ENCODE measurements at regions not wholly inside any gene's neighbourhood (a gene's known extent, or its start where the extent isn't known, plus 50 kb on each side); places are given as distances from the start of the nearest gene placed in this dataset.

- H3K9me3 ChIP-seq (ENCODE audit: control insufficient read depth, insufficient read depth, low read length) = no peaks in the 10 kb centered on the region; the same call in 1 of the 2 replicates
- H3K36me3 ChIP-seq (ENCODE audit: control insufficient read depth, insufficient read depth, low read length) = no peaks in the 10 kb centered on the region
- no peaks in the 10 kb centered on the region for H3K27me3 ChIP-seq (ENCODE audit: control insufficient read depth, insufficient read depth, low read length)
- WGBS (ENCODE audit: insufficient coverage, insufficient read length) = no CpG with 5 or more reads among the region's 2 CpGs
- DNase-seq (ENCODE audit: low read depth, low spot score) = no peak
- no peak overlapping the region for H3K27ac ChIP-seq (ENCODE audit: low read length)
- no peak overlapping the region for H3K4me3 ChIP-seq (ENCODE audit: low read length)
- H3K4me1 ChIP-seq (ENCODE audit: control insufficient read depth, insufficient read depth, low read length) = no peaks in the 10 kb centered on the region
Observed at GRCh38 chr6:53446151-53446550, 97.4 kb upstream of the ELOVL5 start.

DNA sequence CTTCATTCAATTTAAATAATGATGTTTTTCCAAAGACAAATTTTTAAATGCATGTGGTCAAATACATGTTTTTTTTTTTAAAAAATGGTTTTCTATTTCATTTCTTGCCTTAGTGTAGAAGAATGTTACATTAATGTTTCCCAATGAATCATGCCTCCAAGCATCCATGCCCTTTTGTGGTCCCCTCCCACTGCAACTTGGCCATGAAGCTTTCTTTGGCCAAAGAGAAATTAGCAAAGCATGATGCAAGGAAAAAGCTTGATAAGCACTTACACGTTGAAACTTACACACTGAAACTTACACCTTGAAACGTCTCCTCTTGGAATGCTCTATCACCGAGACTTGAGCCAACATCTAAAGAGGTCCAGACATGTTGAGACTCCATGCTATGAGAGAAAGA lies 93.0 kb upstream of the ELOVL5 start:
- Histone ChIP-seq H3K9me3 (ENCODE audit: control insufficient read depth, insufficient read depth, low read length) (no peaks in the 10 kb centered on the region), H3K4me1 (ENCODE audit: control insufficient read depth, insufficient read depth, low read length) (no peaks in the 10 kb centered on the region), H3K4me3 (ENCODE audit: low read length) (no peak overlapping the region), H3K27me3 (ENCODE audit: control insufficient read depth, insufficient read depth, low read length) (no peaks in the 10 kb centered on the region), H3K27ac (ENCODE audit: low read length) (no peak overlapping the region), H3K36me3 (ENCODE audit: control insufficient read depth, insufficient read depth, low read length) (no peaks in the 10 kb centered on the region)
- WGBS (ENCODE audit: insufficient coverage, insufficient read length) = no CpG with 5 or more reads among the region's 3 CpGs
- DNase-seq (ENCODE audit: low read depth, low spot score) = no peak

DNA sequence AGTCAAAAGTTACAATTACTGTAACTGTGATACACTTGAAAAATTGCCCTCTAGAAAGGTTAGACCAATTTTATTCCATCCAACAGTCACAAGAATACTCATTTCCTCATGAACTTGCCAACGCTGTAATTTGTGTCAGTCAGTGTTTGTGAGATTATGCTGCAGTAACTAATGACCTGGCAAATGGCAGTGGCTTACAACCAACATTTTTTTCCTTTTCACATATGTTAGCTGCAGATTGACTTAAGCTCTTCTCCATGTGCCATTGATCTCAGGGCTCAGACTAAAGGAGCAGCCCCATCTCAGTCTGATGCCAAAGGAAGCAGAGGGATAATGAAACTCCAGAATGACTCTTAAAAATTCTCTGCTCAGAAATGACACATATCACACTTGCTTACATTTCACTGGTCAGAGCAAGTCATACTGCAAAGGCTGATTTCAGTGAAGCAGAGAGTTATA lies 92.3 kb upstream of the ELOVL5 start:
- H3K36me3 ChIP-seq (ENCODE audit: control insufficient read depth, insufficient read depth, low read length) = no peaks in the 10 kb centered on the region
- DNase-seq (ENCODE audit: low read depth, low spot score) = no peak
- no CpG with 5 or more reads among the region's 1 CpG for WGBS (ENCODE audit: insufficient coverage, insufficient read length)

GRCh38 chr6:53440336-53440945 lies 91.7 kb upstream of the ELOVL5 start:
- no peaks in the 10 kb centered on the region for H3K9me3 ChIP-seq (ENCODE audit: control insufficient read depth, insufficient read depth, low read length)
- no peaks in the 10 kb centered on the region for H3K27me3 ChIP-seq (ENCODE audit: control insufficient read depth, insufficient read depth, low read length)
- WGBS (ENCODE audit: insufficient coverage, insufficient read length) = no CpG with 5 or more reads among the region's 3 CpGs
- no peaks in the 10 kb centered on the region for H3K4me1 ChIP-seq (ENCODE audit: control insufficient read depth, insufficient read depth, low read length)
- H3K27ac ChIP-seq (ENCODE audit: low read length) = no peak overlapping the region
- no peaks in the 10 kb centered on the region for H3K36me3 ChIP-seq (ENCODE audit: control insufficient read depth, insufficient read depth, low read length)
- no peak for DNase-seq (ENCODE audit: low read depth, low spot score)
- H3K4me3 ChIP-seq (ENCODE audit: low read length) = no peak overlapping the region

More for the DNA sequence above, 92.3 kb upstream of the ELOVL5 start:
- Histone ChIP-seq H3K27me3 (ENCODE audit: control insufficient read depth, insufficient read depth, low read length) (no peaks in the 10 kb centered on the region), H3K4me3 (ENCODE audit: low read length) (no peak overlapping the region), H3K27ac (ENCODE audit: low read length) (no peak overlapping the region), H3K9me3 (ENCODE audit: control insufficient read depth, insufficient read depth, low read length) (no peaks in the 10 kb centered on the region), H3K4me1 (ENCODE audit: control insufficient read depth, insufficient read depth, low read length) (no peaks in the 10 kb centered on the region)

- DNase-seq (ENCODE audit: low read depth, low spot score) = no peak
Observed at GRCh38 chr6:53439556-53439955, 90.8 kb upstream of the ELOVL5 start.

DNA sequence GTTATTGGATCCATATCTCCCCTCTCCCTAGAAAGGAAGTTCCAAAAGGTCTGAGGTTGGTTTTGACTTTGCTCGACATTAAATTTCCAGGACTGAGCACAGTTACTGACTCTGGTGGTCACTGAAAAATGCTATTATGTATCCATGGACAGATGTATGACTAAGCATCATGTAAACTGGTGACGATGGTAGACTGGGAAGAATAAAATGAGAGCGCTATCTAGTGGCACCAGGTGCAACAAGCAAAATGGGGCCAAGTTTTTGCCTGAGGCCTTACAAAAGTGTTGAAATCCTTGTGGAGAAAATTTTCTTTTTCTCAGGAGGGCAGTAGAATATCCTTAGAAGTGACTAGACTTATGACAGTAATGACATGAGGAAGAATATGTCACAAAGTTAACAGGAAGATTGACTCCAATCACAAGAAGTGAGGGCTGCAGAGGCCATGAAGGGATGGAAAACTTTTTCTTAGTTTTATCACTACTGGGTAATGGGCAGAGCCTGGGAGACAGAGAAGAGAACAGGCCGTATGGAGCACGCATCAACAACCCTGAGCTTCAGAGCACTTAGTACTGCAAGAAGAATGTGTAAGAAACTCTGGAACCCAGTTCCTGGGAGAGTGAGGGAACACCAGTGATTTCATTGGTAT lies 88.9 kb upstream of the ELOVL5 start:
- H3K27ac ChIP-seq (ENCODE audit: low read length) = no peak overlapping the region
- H3K4me1 ChIP-seq (ENCODE audit: control insufficient read depth, insufficient read depth, low read length) = no peaks in the 10 kb centered on the region
- peak; percentile 13 for DNase-seq (ENCODE audit: low read depth, low spot score)
- H3K4me3 ChIP-seq (ENCODE audit: low read length) = no peak overlapping the region
- no CpG with 5 or more reads among the region's 5 CpGs for WGBS (ENCODE audit: insufficient coverage, insufficient read length)
- H3K36me3 ChIP-seq (ENCODE audit: control insufficient read depth, insufficient read depth, low read length) = no peaks in the 10 kb centered on the region
- no peaks in the 10 kb centered on the region for H3K27me3 ChIP-seq (ENCODE audit: control insufficient read depth, insufficient read depth, low read length)
- H3K9me3 ChIP-seq (ENCODE audit: control insufficient read depth, insufficient read depth, low read length) = no peaks in the 10 kb centered on the region

More at GRCh38 chr6:53439556-53439955, 90.8 kb upstream of the ELOVL5 start:
- Histone ChIP-seq H3K36me3 (ENCODE audit: control insufficient read depth, insufficient read depth, low read length) (no peaks in the 10 kb centered on the region), H3K4me1 (ENCODE audit: control insufficient read depth, insufficient read depth, low read length) (no peaks in the 10 kb centered on the region), H3K4me3 (ENCODE audit: low read length) (no peak overlapping the region), H3K9me3 (ENCODE audit: control insufficient read depth, insufficient read depth, low read length) (no peaks in the 10 kb centered on the region), H3K27me3 (ENCODE audit: control insufficient read depth, insufficient read depth, low read length) (no peaks in the 10 kb centered on the region), H3K27ac (ENCODE audit: low read length) (no peak overlapping the region)

GRCh38 chr6:53436526-53437303 lies 88.0 kb upstream of the ELOVL5 start:
- no peak for DNase-seq (ENCODE audit: low read depth, low spot score)
- H3K4me1 ChIP-seq (ENCODE audit: control insufficient read depth, insufficient read depth, low read length) = no peaks in the 10 kb centered on the region
- H3K27me3 ChIP-seq (ENCODE audit: control insufficient read depth, insufficient read depth, low read length) = no peaks in the 10 kb centered on the region
- H3K4me3 ChIP-seq (ENCODE audit: low read length) = no peak overlapping the region
- no CpG with 5 or more reads among the region's 7 CpGs for WGBS (ENCODE audit: insufficient coverage, insufficient read length)
- no peaks in the 10 kb centered on the region for H3K36me3 ChIP-seq (ENCODE audit: control insufficient read depth, insufficient read depth, low read length)
- no peaks in the 10 kb centered on the region for H3K9me3 ChIP-seq (ENCODE audit: control insufficient read depth, insufficient read depth, low read length)
- no peak overlapping the region for H3K27ac ChIP-seq (ENCODE audit: low read length)

- WGBS (ENCODE audit: insufficient coverage, insufficient read length) = no CpG with 5 or more reads among the region's 2 CpGs
- no peak for DNase-seq (ENCODE audit: low read depth, low spot score)
- no peak overlapping the region for H3K27ac ChIP-seq (ENCODE audit: low read length)
Observed at GRCh38 chr6:53433951-53434285, 85.2 kb upstream of the ELOVL5 start.

GRCh38 chr6:53433261-53433950 lies 84.7 kb upstream of the ELOVL5 start:
- no peaks in the 10 kb centered on the region for H3K9me3 ChIP-seq (ENCODE audit: control insufficient read depth, insufficient read depth, low read length)
- H3K27me3 ChIP-seq (ENCODE audit: control insufficient read depth, insufficient read depth, low read length) = no peaks in the 10 kb centered on the region
- no peaks in the 10 kb centered on the region for H3K36me3 ChIP-seq (ENCODE audit: control insufficient read depth, insufficient read depth, low read length)
- no peak overlapping the region for H3K4me3 ChIP-seq (ENCODE audit: low read length)
- H3K27ac ChIP-seq (ENCODE audit: low read length) = no peak overlapping the region
- no peaks in the 10 kb centered on the region for H3K4me1 ChIP-seq (ENCODE audit: control insufficient read depth, insufficient read depth, low read length)
- no peak for DNase-seq (ENCODE audit: low read depth, low spot score)
- no CpG with 5 or more reads among the region's 4 CpGs for WGBS (ENCODE audit: insufficient coverage, insufficient read length)

More at GRCh38 chr6:53433951-53434285, 85.2 kb upstream of the ELOVL5 start:
- no peaks in the 10 kb centered on the region for H3K9me3 ChIP-seq (ENCODE audit: control insufficient read depth, insufficient read depth, low read length)
- H3K4me1 ChIP-seq (ENCODE audit: control insufficient read depth, insufficient read depth, low read length) = no peaks in the 10 kb centered on the region
- H3K36me3 ChIP-seq (ENCODE audit: control insufficient read depth, insufficient read depth, low read length) = no peaks in the 10 kb centered on the region
- H3K4me3 ChIP-seq (ENCODE audit: low read length) = no peak overlapping the region
- no peaks in the 10 kb centered on the region for H3K27me3 ChIP-seq (ENCODE audit: control insufficient read depth, insufficient read depth, low read length)

DNA sequence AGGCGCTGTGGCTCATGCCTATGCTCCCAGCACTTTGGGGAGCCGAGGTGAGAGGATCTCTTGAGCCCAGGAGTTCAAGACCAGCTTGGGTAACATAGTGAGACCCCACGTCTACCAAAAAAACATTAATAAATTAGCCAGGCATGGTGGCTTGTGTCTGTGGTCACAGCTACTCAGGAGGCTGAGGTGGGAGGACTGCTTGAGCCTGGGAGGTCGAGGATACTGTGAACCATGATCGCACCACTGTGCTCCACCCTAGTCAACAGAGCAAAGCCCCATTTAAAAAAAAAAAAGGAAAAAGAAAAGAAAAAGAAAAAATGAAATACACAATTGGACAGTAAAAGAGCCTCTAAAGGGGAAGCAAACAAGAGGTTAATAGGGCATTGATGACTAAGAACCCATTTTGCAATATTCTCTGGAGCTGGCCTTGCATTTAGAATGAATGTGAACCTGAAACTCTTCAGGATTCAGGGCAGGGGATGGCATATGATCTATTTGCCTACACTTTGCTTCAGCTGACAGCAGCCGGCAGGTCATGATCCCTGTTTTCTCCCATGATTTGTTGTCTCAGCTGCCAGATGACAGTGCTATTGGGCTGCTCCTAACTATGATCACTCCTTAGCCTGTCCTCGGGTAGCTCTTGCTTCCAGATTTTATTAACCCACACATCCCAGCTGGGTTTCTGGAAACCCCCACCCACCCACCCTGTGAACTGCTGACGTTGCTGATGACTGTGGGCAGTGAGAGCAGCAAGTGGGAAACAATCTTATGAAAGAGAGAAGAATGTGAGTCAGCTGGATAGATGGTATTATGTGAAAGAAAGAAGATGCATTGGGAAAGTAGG lies 83.8 kb upstream of the ELOVL5 start:
- Histone ChIP-seq H3K9me3 (ENCODE audit: control insufficient read depth, insufficient read depth, low read length) (no peaks in the 10 kb centered on the region), H3K27me3 (ENCODE audit: control insufficient read depth, insufficient read depth, low read length) (no peaks in the 10 kb centered on the region), H3K27ac (ENCODE audit: low read length) (no peak overlapping the region), H3K36me3 (ENCODE audit: control insufficient read depth, insufficient read depth, low read length) (no peaks in the 10 kb centered on the region), H3K4me1 (ENCODE audit: control insufficient read depth, insufficient read depth, low read length) (no peaks in the 10 kb centered on the region), H3K4me3 (ENCODE audit: low read length) (no peak overlapping the region)
- WGBS (ENCODE audit: insufficient coverage, insufficient read length) = no CpG with 5 or more reads among the region's 8 CpGs
- DNase-seq (ENCODE audit: low read depth, low spot score) = no peak

Measured in iPS DF 6.9 (cell line).